HG02588 (cell line): ENCODE measurements at regions not wholly inside any gene's neighbourhood (a gene's known extent, or its start where the extent isn't known, plus 50 kb on each side); places are given as distances from the start of the nearest gene placed in this dataset.
"Not testable (repeated sequence)": the region's sequence is repeated elsewhere in the genome, so short reads cannot be mapped to it uniquely, and the experiment has no call there.

Experiments
- ATAC-seq: cut with Tn5 transposase; IDR thresholded peaks from one replicate; pipeline ENCODE4 v1.9.1; 2021; ENCODE audit warnings: mild to moderate bottlenecking, moderate library complexity; ENCODE audit not compliant: unreplicated experiment

GRCh38 chr1:178674559-178674958, 50.5 kb upstream of the RALGPS2 start:
- ATAC-seq: not testable (repeated sequence)
